ENCODE measurements at regions not wholly inside any gene's neighbourhood (a gene's known extent, or its start where the extent isn't known, plus 50 kb on each side); places are given as distances from the start of the nearest gene placed in this dataset.
A peak's percentile ranks its signal among the peaks of the same experiment; 100 is the strongest.

GRCh38 chr2:234203135-234203984 is 152.9 kb downstream of the SPP2 start:
- no peak overlapping the region for H3K9ac ChIP-seq (ENCODE audit: low read length)
- peaks cover 7% of the 10 kb centered on the region for H3K9me3 ChIP-seq (ENCODE audit: control insufficient read depth, low read length)
- H3K4me3 ChIP-seq (ENCODE audit: low read length): peak overlapping the region; percentile 20
- H3K36me3 ChIP-seq (ENCODE audit: control insufficient read depth, insufficient read depth, low read length, severe bottlenecking): no peaks in the 10 kb centered on the region
- peak; percentile 90 for DNase-seq (ENCODE audit: low read depth)
- H3K4me1 ChIP-seq (ENCODE audit: control insufficient read depth, insufficient read depth, low read length): peaks cover 18% of the 10 kb centered on the region
- peaks cover 19% of the 10 kb centered on the region for H3K27me3 ChIP-seq (replicated peaks; ENCODE audit: control insufficient read depth, insufficient read depth, low read length)

- peaks cover 7% of the 10 kb centered on the region for H3K9me3 ChIP-seq (ENCODE audit: control insufficient read depth, low read length)
- peaks cover 23% of the 10 kb centered on the region for H3K27me3 ChIP-seq (replicated peaks; ENCODE audit: control insufficient read depth, insufficient read depth, low read length)
- no peak overlapping the region for H3K4me3 ChIP-seq (ENCODE audit: low read length)
- no peak for DNase-seq (ENCODE audit: low read depth)
- peaks cover 18% of the 10 kb centered on the region for H3K4me1 ChIP-seq (ENCODE audit: control insufficient read depth, insufficient read depth, low read length)
- no peaks in the 10 kb centered on the region for H3K36me3 ChIP-seq (ENCODE audit: control insufficient read depth, insufficient read depth, low read length, severe bottlenecking)
- no peak overlapping the region for H3K9ac ChIP-seq (ENCODE audit: low read length)
Observed at GRCh38 chr2:234202601-234203000, 152.1 kb downstream of the SPP2 start.

- Histone ChIP-seq H3K36me3 (ENCODE audit: control insufficient read depth, insufficient read depth, low read length, severe bottlenecking) (no peaks in the 10 kb centered on the region), H3K4me1 (ENCODE audit: control insufficient read depth, insufficient read depth, low read length) (peaks cover 18% of the 10 kb centered on the region), H3K27me3 (replicated peaks; ENCODE audit: control insufficient read depth, insufficient read depth, low read length) (peaks cover 28% of the 10 kb centered on the region), H3K9ac (ENCODE audit: low read length) (no peak overlapping the region), H3K4me3 (ENCODE audit: low read length) (no peak overlapping the region), H3K9me3 (ENCODE audit: control insufficient read depth, low read length) (no peaks in the 10 kb centered on the region)
- no peak for DNase-seq (ENCODE audit: low read depth)
Observed at GRCh38 chr2:234199996-234200395, 149.5 kb downstream of the SPP2 start.

GRCh38 chr2:234198976-234199375 is 148.5 kb downstream of the SPP2 start:
- Histone ChIP-seq H3K27me3 (replicated peaks; ENCODE audit: control insufficient read depth, insufficient read depth, low read length) (peaks cover 28% of the 10 kb centered on the region), H3K36me3 (ENCODE audit: control insufficient read depth, insufficient read depth, low read length, severe bottlenecking) (no peaks in the 10 kb centered on the region)
- no peak for DNase-seq (ENCODE audit: low read depth)

GRCh38 chr2:234195516-234195915 is 145.0 kb downstream of the SPP2 start:
- DNase-seq (ENCODE audit: low read depth): no peak
- no peaks in the 10 kb centered on the region for H3K9me3 ChIP-seq (ENCODE audit: control insufficient read depth, low read length)
- peaks cover 16% of the 10 kb centered on the region for H3K27me3 ChIP-seq (replicated peaks; ENCODE audit: control insufficient read depth, insufficient read depth, low read length)
- H3K4me1 ChIP-seq (ENCODE audit: control insufficient read depth, insufficient read depth, low read length): no peaks in the 10 kb centered on the region
- no peaks in the 10 kb centered on the region for H3K36me3 ChIP-seq (ENCODE audit: control insufficient read depth, insufficient read depth, low read length, severe bottlenecking)
- H3K9ac ChIP-seq (ENCODE audit: low read length): no peak overlapping the region
- no peak overlapping the region for H3K4me3 ChIP-seq (ENCODE audit: low read length)

More at GRCh38 chr2:234198976-234199375, 148.5 kb downstream of the SPP2 start:
- H3K4me1 ChIP-seq (ENCODE audit: control insufficient read depth, insufficient read depth, low read length): peaks cover 12% of the 10 kb centered on the region
- no peak overlapping the region for H3K9ac ChIP-seq (ENCODE audit: low read length)
- no peaks in the 10 kb centered on the region for H3K9me3 ChIP-seq (ENCODE audit: control insufficient read depth, low read length)
- no peak overlapping the region for H3K4me3 ChIP-seq (ENCODE audit: low read length)

GRCh38 chr2:234193977-234194563 is 143.6 kb downstream of the SPP2 start:
- Histone ChIP-seq H3K27me3 (replicated peaks; ENCODE audit: control insufficient read depth, insufficient read depth, low read length) (peaks cover 16% of the 10 kb centered on the region), H3K4me1 (ENCODE audit: control insufficient read depth, insufficient read depth, low read length) (no peaks in the 10 kb centered on the region), H3K9me3 (ENCODE audit: control insufficient read depth, low read length) (no peaks in the 10 kb centered on the region), H3K36me3 (ENCODE audit: control insufficient read depth, insufficient read depth, low read length, severe bottlenecking) (no peaks in the 10 kb centered on the region), H3K4me3 (ENCODE audit: low read length) (no peak overlapping the region), H3K9ac (ENCODE audit: low read length) (no peak overlapping the region)
- DNase-seq (ENCODE audit: low read depth): no peak

- H3K4me3 ChIP-seq (ENCODE audit: low read length): no peak overlapping the region
- peaks cover 10% of the 10 kb centered on the region for H3K27me3 ChIP-seq (replicated peaks; ENCODE audit: control insufficient read depth, insufficient read depth, low read length)
- no peak for DNase-seq (ENCODE audit: low read depth)
- H3K36me3 ChIP-seq (ENCODE audit: control insufficient read depth, insufficient read depth, low read length, severe bottlenecking): no peaks in the 10 kb centered on the region
- no peaks in the 10 kb centered on the region for H3K4me1 ChIP-seq (ENCODE audit: control insufficient read depth, insufficient read depth, low read length)
- no peak overlapping the region for H3K9ac ChIP-seq (ENCODE audit: low read length)
- no peaks in the 10 kb centered on the region for H3K9me3 ChIP-seq (ENCODE audit: control insufficient read depth, low read length)
Observed at GRCh38 chr2:234191819-234192407, 141.4 kb downstream of the SPP2 start.

- H3K9me3 ChIP-seq (ENCODE audit: control insufficient read depth, low read length): no peaks in the 10 kb centered on the region
- no peak overlapping the region for H3K9ac ChIP-seq (ENCODE audit: low read length)
- H3K27me3 ChIP-seq (replicated peaks; ENCODE audit: control insufficient read depth, insufficient read depth, low read length): peaks cover 10% of the 10 kb centered on the region
- DNase-seq (ENCODE audit: low read depth): no peak
- no peaks in the 10 kb centered on the region for H3K4me1 ChIP-seq (ENCODE audit: control insufficient read depth, insufficient read depth, low read length)
- H3K36me3 ChIP-seq (ENCODE audit: control insufficient read depth, insufficient read depth, low read length, severe bottlenecking): no peaks in the 10 kb centered on the region
- H3K4me3 ChIP-seq (ENCODE audit: low read length): no peak overlapping the region
Observed at GRCh38 chr2:234189786-234190300, 139.3 kb downstream of the SPP2 start.

- DNase-seq (ENCODE audit: low read depth): no peak
- Histone ChIP-seq H3K4me3 (ENCODE audit: low read length) (no peak overlapping the region), H3K4me1 (ENCODE audit: control insufficient read depth, insufficient read depth, low read length) (no peaks in the 10 kb centered on the region), H3K27me3 (replicated peaks; ENCODE audit: control insufficient read depth, insufficient read depth, low read length) (peaks cover 16% of the 10 kb centered on the region), H3K36me3 (ENCODE audit: control insufficient read depth, insufficient read depth, low read length, severe bottlenecking) (no peaks in the 10 kb centered on the region), H3K9me3 (ENCODE audit: control insufficient read depth, low read length) (no peaks in the 10 kb centered on the region), H3K9ac (ENCODE audit: low read length) (no peak overlapping the region)
Observed at GRCh38 chr2:234189230-234189629, 138.7 kb downstream of the SPP2 start.

- no peaks in the 10 kb centered on the region for H3K36me3 ChIP-seq (ENCODE audit: control insufficient read depth, insufficient read depth, low read length, severe bottlenecking)
- no peaks in the 10 kb centered on the region for H3K9me3 ChIP-seq (ENCODE audit: control insufficient read depth, low read length)
- no peak overlapping the region for H3K9ac ChIP-seq (ENCODE audit: low read length)
- DNase-seq (ENCODE audit: low read depth): no peak
- H3K4me3 ChIP-seq (ENCODE audit: low read length): no peak overlapping the region
- H3K4me1 ChIP-seq (ENCODE audit: control insufficient read depth, insufficient read depth, low read length): no peaks in the 10 kb centered on the region
- H3K27me3 ChIP-seq (replicated peaks; ENCODE audit: control insufficient read depth, insufficient read depth, low read length): peaks cover 18% of the 10 kb centered on the region
Observed at GRCh38 chr2:234187646-234188174, 137.2 kb downstream of the SPP2 start.

- Histone ChIP-seq H3K4me3 (ENCODE audit: low read length) (no peak overlapping the region), H3K9ac (ENCODE audit: low read length) (no peak overlapping the region)
Observed at GRCh38 chr2:234181121-234181520, 130.6 kb downstream of the SPP2 start.

More at GRCh38 chr2:234181121-234181520, 130.6 kb downstream of the SPP2 start:
- Histone ChIP-seq H3K9me3 (ENCODE audit: control insufficient read depth, low read length) (no peaks in the 10 kb centered on the region), H3K4me1 (ENCODE audit: control insufficient read depth, insufficient read depth, low read length) (no peaks in the 10 kb centered on the region), H3K36me3 (ENCODE audit: control insufficient read depth, insufficient read depth, low read length, severe bottlenecking) (no peaks in the 10 kb centered on the region), H3K27me3 (replicated peaks; ENCODE audit: control insufficient read depth, insufficient read depth, low read length) (peaks cover 11% of the 10 kb centered on the region)
- DNase-seq (ENCODE audit: low read depth): peak; percentile 14
